Lower leg skin (tissue), 3 donors: ENCODE measurements at regions not wholly inside any gene's neighbourhood (a gene's known extent, or its start where the extent isn't known, plus 50 kb on each side); places are given as distances from the start of the nearest gene placed in this dataset.

Source experiments
- CTCF ChIP-seq, 3 donors: fragments of 450-650 bp; IDR thresholded peaks; one replicate each; pipeline ENCODE4 v1.5.1; 2016; ENCODE audit warnings: antibody characterized with exemption in 3 of 3, mild to moderate bottlenecking in 3 of 3, moderate library complexity in 2 of 3
- POLR2A ChIP-seq, 2 donors: fragments of 450-650 bp; IDR thresholded peaks; one replicate each; pipeline ENCODE4 v1.6.1; 2016 to 2017; ENCODE audit warnings: antibody characterized with exemption in 2 of 2, mild to moderate bottlenecking in 1 of 2, moderate library complexity in 1 of 2

GRCh38 chr7:22876986-22877729 lies 54.5 kb upstream of the TOMM7 start:
- TF ChIP-seq CTCF (IDR thresholded peaks at IDR 0.05) (no peak), POLR2A (IDR thresholded peaks at IDR 0.05) (no peak)
